Parathyroid adenoma (tissue), 2 donors: ENCODE measurements at regions not wholly inside any gene's neighbourhood (a gene's known extent, or its start where the extent isn't known, plus 50 kb on each side); places are given as distances from the start of the nearest gene placed in this dataset.
"Not testable (repeated sequence)": the region's sequence is repeated elsewhere in the genome, so short reads cannot be mapped to it uniquely, and the experiment has no call there.

ENCODE experiments used
- H2AFZ ChIP-seq: fragments of 300-600 bp; sonication (generic); one replicate; pipeline ENCODE4 v1.7.0; 2017; ENCODE audit warnings: antibody characterized with exemption, mild to moderate bottlenecking
- H3K27ac ChIP-seq: fragments of 300-600 bp; sonication (generic); one replicate; pipeline ENCODE4 v1.7.0; 2017
- H3K27me3 ChIP-seq: fragments of 300-600 bp; sonication (generic); one replicate; pipeline ENCODE4 v1.7.0; 2017; ENCODE audit warnings: low read length; ENCODE audit not compliant: control insufficient read depth, insufficient read depth
- H3K36me3 ChIP-seq: fragments of 300-600 bp; sonication (generic); one replicate; pipeline ENCODE4 v1.7.0; 2017; ENCODE audit warnings: low read length; ENCODE audit not compliant: control insufficient read depth, insufficient read depth
- H3K4me1 ChIP-seq: fragments of 300-600 bp; sonication (generic); one replicate; pipeline ENCODE4 v1.7.0; 2017; ENCODE audit warnings: control low read depth
- H3K4me2 ChIP-seq: fragments of 300-600 bp; sonication (generic); one replicate; pipeline ENCODE4 v1.7.0; 2017; ENCODE audit warnings: low read length
- H3K4me3 ChIP-seq: fragments of 300-600 bp; sonication (generic); one replicate; pipeline ENCODE4 v1.7.0; 2017; ENCODE audit warnings: low read depth, low read length
- H3K79me2 ChIP-seq: fragments of 300-600 bp; sonication (generic); one replicate; pipeline ENCODE4 v1.7.0; 2017; ENCODE audit warnings: control low read depth
- H3K9ac ChIP-seq: fragments of 300-600 bp; sonication (generic); one replicate; pipeline ENCODE4 v1.7.0; 2017; ENCODE audit warnings: mild to moderate bottlenecking
- H3K9me3 ChIP-seq: fragments of 300-600 bp; sonication (generic); one replicate; pipeline ENCODE4 v1.7.0; 2017; ENCODE audit warnings: low read length; ENCODE audit not compliant: control insufficient read depth
- CTCF ChIP-seq: fragments of 300-600 bp; sonication (generic); IDR thresholded peaks from one replicate; pipeline ENCODE4 v1.7.0; 2017; ENCODE audit warnings: antibody characterized with exemption, mild to moderate bottlenecking
- donor health status: primary hyperparathyroidism.

GRCh38 chr21:16117331-16117730 lies 387.5 kb downstream of the USP25 start:
- no peak for TF ChIP-seq CTCF
- Histone ChIP-seq H3K27ac (no peak overlapping the region), H3K27me3 (no peaks in the 10 kb centered on the region), H3K4me1 (no peaks in the 10 kb centered on the region), H3K79me2 (no peaks in the 10 kb centered on the region), H3K9ac (no peak overlapping the region), H3K9me3 (no peaks in the 10 kb centered on the region), H3K4me3 (no peak overlapping the region), H3K4me2 (no peak overlapping the region), H2AFZ (no peak overlapping the region), H3K36me3 (no peaks in the 10 kb centered on the region)

- Histone ChIP-seq H3K4me3 (no peak overlapping the region), H3K4me1 (no peaks in the 10 kb centered on the region), H3K27ac (no peak overlapping the region), H3K36me3 (no peaks in the 10 kb centered on the region), H3K9ac (no peak overlapping the region), H2AFZ (no peak overlapping the region), H3K27me3 (no peaks in the 10 kb centered on the region), H3K4me2 (no peak overlapping the region), H3K79me2 (no peaks in the 10 kb centered on the region), H3K9me3 (no peaks in the 10 kb centered on the region)
- TF ChIP-seq CTCF: no peak
Observed at GRCh38 chr21:16117851-16118590, 388.2 kb downstream of the USP25 start.

- no peak for TF ChIP-seq CTCF
- H3K27ac ChIP-seq: no peak overlapping the region
- no peak overlapping the region for H3K9ac ChIP-seq
- H3K27me3 ChIP-seq: no peaks in the 10 kb centered on the region
- H3K4me3 ChIP-seq: no peak overlapping the region
- H3K36me3 ChIP-seq: no peaks in the 10 kb centered on the region
- H3K79me2 ChIP-seq: no peaks in the 10 kb centered on the region
- no peaks in the 10 kb centered on the region for H3K4me1 ChIP-seq
- H3K4me2 ChIP-seq: no peak overlapping the region
- no peak overlapping the region for H2AFZ ChIP-seq
- no peaks in the 10 kb centered on the region for H3K9me3 ChIP-seq
Observed at GRCh38 chr21:16124378-16125138, 394.8 kb downstream of the USP25 start.

GRCh38 chr21:16125274-16125673 lies 395.5 kb downstream of the USP25 start:
- Histone ChIP-seq H3K79me2 (no peaks in the 10 kb centered on the region), H3K4me1 (no peaks in the 10 kb centered on the region), H2AFZ (no peak overlapping the region), H3K9me3 (no peaks in the 10 kb centered on the region), H3K27me3 (no peaks in the 10 kb centered on the region), H3K9ac (no peak overlapping the region), H3K4me2 (no peak overlapping the region), H3K4me3 (no peak overlapping the region), H3K27ac (no peak overlapping the region), H3K36me3 (no peaks in the 10 kb centered on the region)
- no peak for TF ChIP-seq CTCF

GRCh38 chr21:16132453-16132852 lies 402.7 kb downstream of the USP25 start:
- H3K36me3 ChIP-seq, H2AFZ ChIP-seq, H3K9me3 ChIP-seq, H3K4me1 ChIP-seq, H3K79me2 ChIP-seq, H3K27me3 ChIP-seq, H3K4me2 ChIP-seq, H3K9ac ChIP-seq, H3K27ac ChIP-seq, H3K4me3 ChIP-seq: not testable (repeated sequence)
